Ovary (tissue), 3 donors: ENCODE measurements at regions not wholly inside any gene's neighbourhood (a gene's known extent, or its start where the extent isn't known, plus 50 kb on each side); places are given as distances from the start of the nearest gene placed in this dataset.

Experiments used
- EP300 ChIP-seq: sonication (generic); formaldehyde crosslinking; IDR thresholded peaks from one replicate; pipeline ENCODE4 v1.6.1; 2017; ENCODE audit warnings: antibody characterized with exemption
- POLR2A ChIP-seq: fragments of 450-650 bp; IDR thresholded peaks from one replicate; pipeline ENCODE4 v1.6.1; 2017; ENCODE audit warnings: antibody characterized with exemption, mild to moderate bottlenecking, moderate library complexity
- TF ChIP-seq, protein P1 (sequence below), 3 donors: fragments of 450-650 bp in 2 of 3; fragments of 200-600 bp in 1 of 3; IDR thresholded peaks; one replicate each; pipeline versions ENCODE4 v1.5.1 to v1.8.0; 2016 to 2022; ENCODE audit warnings: antibody characterized with exemption in 3 of 3, mild to moderate bottlenecking in 1 of 3
- donor health status: DM: no; HTN: no; CAD: no.

DNA sequence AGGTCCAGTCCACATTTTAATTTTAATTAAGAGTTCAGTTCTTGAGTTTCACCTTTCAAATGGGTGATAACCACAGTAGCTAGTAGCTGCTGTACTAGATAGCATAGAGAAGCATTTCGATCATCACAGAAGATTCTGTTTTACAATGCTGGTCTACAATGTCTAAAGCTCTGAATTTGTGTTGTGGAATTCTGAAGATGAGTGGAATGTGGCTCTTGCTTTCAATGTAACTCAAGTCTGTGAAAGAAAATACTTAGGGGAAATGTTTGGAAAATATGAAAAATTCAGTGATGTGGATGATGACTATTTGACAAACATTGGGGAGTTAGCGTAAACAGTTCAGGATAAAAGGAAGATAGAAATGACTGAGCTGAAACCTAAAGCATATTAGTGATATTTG, 139.4 kb downstream of the GNAT3 start:
- TF ChIP-seq EP300 (no peak), POLR2A (no peak)
- TF ChIP-seq, protein P1, sequence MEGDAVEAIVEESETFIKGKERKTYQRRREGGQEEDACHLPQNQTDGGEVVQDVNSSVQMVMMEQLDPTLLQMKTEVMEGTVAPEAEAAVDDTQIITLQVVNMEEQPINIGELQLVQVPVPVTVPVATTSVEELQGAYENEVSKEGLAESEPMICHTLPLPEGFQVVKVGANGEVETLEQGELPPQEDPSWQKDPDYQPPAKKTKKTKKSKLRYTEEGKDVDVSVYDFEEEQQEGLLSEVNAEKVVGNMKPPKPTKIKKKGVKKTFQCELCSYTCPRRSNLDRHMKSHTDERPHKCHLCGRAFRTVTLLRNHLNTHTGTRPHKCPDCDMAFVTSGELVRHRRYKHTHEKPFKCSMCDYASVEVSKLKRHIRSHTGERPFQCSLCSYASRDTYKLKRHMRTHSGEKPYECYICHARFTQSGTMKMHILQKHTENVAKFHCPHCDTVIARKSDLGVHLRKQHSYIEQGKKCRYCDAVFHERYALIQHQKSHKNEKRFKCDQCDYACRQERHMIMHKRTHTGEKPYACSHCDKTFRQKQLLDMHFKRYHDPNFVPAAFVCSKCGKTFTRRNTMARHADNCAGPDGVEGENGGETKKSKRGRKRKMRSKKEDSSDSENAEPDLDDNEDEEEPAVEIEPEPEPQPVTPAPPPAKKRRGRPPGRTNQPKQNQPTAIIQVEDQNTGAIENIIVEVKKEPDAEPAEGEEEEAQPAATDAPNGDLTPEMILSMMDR (IDR thresholded peaks at IDR 0.05), result no peak
